Endothelial cell of umbilical vein (primary cell): ENCODE measurements at regions not wholly inside any gene's neighbourhood (a gene's known extent, or its start where the extent isn't known, plus 50 kb on each side); places are given as distances from the start of the nearest gene placed in this dataset.

ENCODE experiments used
- BruUV-seq: library from RNA; stranded (reverse); fragments of 400-500 nt; replicated peaks from 2 replicates; lab custom pipeline; 2021; lab: Mats Ljungman, UMichigan
- CTCF ChIA-PET: fragments of 300-600, 350-600 bp; sonication (Branson Sonifier 250); formaldehyde crosslinking; loops from one replicate; lab custom pipeline; 2021; ENCODE audit warnings: antibody characterized with exemption, inconsistent platforms; lab: Charles Lee
- POLR2A ChIA-PET: fragments of 300-600, 350-600 bp; sonication (Branson Sonifier 250); formaldehyde crosslinking; loops from one replicate; lab custom pipeline; 2021; ENCODE audit warnings: antibody characterized with exemption, inconsistent platforms; lab: Charles Lee
- DNase-seq: peaks from one replicate; pipeline ENCODE4 v3.0.0-alpha.2; 2011; ENCODE audit warnings: low read depth, low spot score
- FAIRE-seq: peaks from 2 replicates; lab custom pipeline; 2011; peaks lifted over from hg19 to GRCh38; lab: Jason Lieb, UNC
- H2AFZ ChIP-seq: 2 replicates; pipeline ENCODE4 v1.6.0; 2012; ENCODE audit warnings: low read depth, low read length, control low read depth, inconsistent platforms
- H3K27ac ChIP-seq: 2 replicates; pipeline ENCODE4 v1.5.1; 2011; ENCODE audit warnings: low read depth, mild to moderate bottlenecking, control low read depth, low read length, moderate library complexity; ENCODE audit not compliant: insufficient read depth
- H3K27me3 ChIP-seq, 2 experiments: 2 replicates each; pipeline versions ENCODE4 v1.6.0 to v1.6.1; 2011; ENCODE audit warnings: low read length in 2 of 2, mixed read lengths in 1 of 2; ENCODE audit not compliant: control insufficient read depth in 2 of 2, insufficient read depth in 2 of 2
- H3K36me3 ChIP-seq, 2 experiments: 2 replicates in 1 of 2; 3 replicates in 1 of 2; pipeline ENCODE4 v1.5.1; 2011; ENCODE audit warnings: low read length in 2 of 2, mild to moderate bottlenecking in 1 of 2, moderate library complexity in 1 of 2; ENCODE audit not compliant: control insufficient read depth in 2 of 2, insufficient read depth in 2 of 2; ENCODE audit errors: extremely low read depth in 1 of 2
- H3K4me1 ChIP-seq: 3 replicates; pipeline ENCODE4 v1.5.1; 2011; ENCODE audit warnings: mild to moderate bottlenecking, low read length; ENCODE audit not compliant: control insufficient read depth, insufficient read depth; ENCODE audit errors: extremely low read depth
- H3K4me2 ChIP-seq: 2 replicates; pipeline ENCODE4 v1.6.1; 2011; ENCODE audit warnings: low read length, control low read depth, mixed read lengths; ENCODE audit not compliant: insufficient read depth
- H3K4me3 ChIP-seq, 3 experiments: fragments of 200-600 bp in 1 of 3; sonication (generic), shearing (Covaris generic) in 1 of 3; replicated peaks in 1 of 3; 2 replicates each; pipeline ENCODE4 v1.5.1; 2011 to 2016; ENCODE audit warnings: control low read depth in 3 of 3, low read length in 3 of 3, mild to moderate bottlenecking in 2 of 3, inconsistent platforms in 1 of 3, low read depth in 1 of 3, moderate library complexity in 1 of 3; ENCODE audit not compliant: insufficient read depth in 1 of 3
- H3K79me2 ChIP-seq: 2 replicates; pipeline ENCODE4 v1.6.0; 2012; ENCODE audit warnings: low read length, inconsistent platforms; ENCODE audit not compliant: control insufficient read depth, insufficient read depth
- H3K9ac ChIP-seq: replicated peaks from 2 replicates; pipeline ENCODE3; 2011; ENCODE audit warnings: low read length, control low read depth; ENCODE audit not compliant: insufficient read depth; ENCODE audit errors: extremely low read depth
- H3K9me1 ChIP-seq: replicated peaks from 3 replicates; pipeline ENCODE4 v1.6.0; 2011; ENCODE audit warnings: mild to moderate bottlenecking, low read length; ENCODE audit not compliant: control insufficient read depth, insufficient read depth; ENCODE audit errors: extremely low read depth
- H3K9me3 ChIP-seq: replicated peaks from 2 replicates; pipeline ENCODE4 v1.5.1; 2012; ENCODE audit warnings: low read length, inconsistent platforms; ENCODE audit not compliant: control insufficient read depth, insufficient read depth
- H4K20me1 ChIP-seq: replicated peaks from 2 replicates; pipeline ENCODE3; 2011; ENCODE audit warnings: mild to moderate bottlenecking, low read length; ENCODE audit not compliant: control insufficient read depth, insufficient read depth; ENCODE audit errors: extremely low read depth
- CTCF ChIP-seq, 2 donors: IDR thresholded peaks; 1 replicate in 1 of 2; 2 replicates in 1 of 2; pipeline ENCODE4 v1.5.1; 2011; ENCODE audit warnings: low read length in 2 of 2, mild to moderate bottlenecking in 2 of 2, moderate library complexity in 2 of 2, control low read depth in 1 of 2, inconsistent platforms in 1 of 2, low read depth in 1 of 2; ENCODE audit not compliant: insufficient read depth in 1 of 2; ENCODE audit errors: extremely low read depth in 1 of 2
- EZH2 ChIP-seq: IDR thresholded peaks from 2 replicates; pipeline ENCODE4 v1.6.1; 2012; ENCODE audit warnings: borderline replicate concordance, low read depth, mild to moderate bottlenecking, moderate library complexity, low read length, inconsistent platforms; ENCODE audit not compliant: severe bottlenecking
- FOS ChIP-seq: IDR thresholded peaks from 2 replicates; pipeline ENCODE4 v1.6.1; 2011; ENCODE audit warnings: mild to moderate bottlenecking, low read length, moderate library complexity, borderline replicate concordance; ENCODE audit not compliant: insufficient read depth
- GATA2 ChIP-seq: IDR thresholded peaks from 2 replicates; pipeline ENCODE4 v1.7.0; 2011; ENCODE audit warnings: low read depth, mild to moderate bottlenecking, moderate library complexity, mixed read lengths, low read length; ENCODE audit not compliant: insufficient read length, insufficient read depth
- JUN ChIP-seq: IDR thresholded peaks from 2 replicates; pipeline ENCODE4 v1.6.1; 2011; ENCODE audit warnings: borderline replicate concordance, low read depth; ENCODE audit not compliant: insufficient read length, insufficient read depth
- MAX ChIP-seq: IDR thresholded peaks from 2 replicates; pipeline ENCODE4 v1.6.1; 2011; ENCODE audit not compliant: insufficient read depth, insufficient read length
- MYC ChIP-seq: IDR thresholded peaks from one replicate; pipeline ENCODE4 v1.6.1; 2011; ENCODE audit warnings: mild to moderate bottlenecking, low read depth, low read length
- POLR2A ChIP-seq: IDR thresholded peaks from 2 replicates; pipeline ENCODE4 v1.6.1; 2012; ENCODE audit warnings: low read depth, mild to moderate bottlenecking, control low read depth, low read length
- POLR2AphosphoS5 ChIP-seq: IDR thresholded peaks from 2 replicates; pipeline ENCODE4 v1.6.1; 2012; ENCODE audit warnings: low read depth, mild to moderate bottlenecking, control low read depth, low read length, moderate library complexity; ENCODE audit not compliant: insufficient read depth
- dilution Hi-C: fragments of 300-500 bp; cut with MboI; formaldehyde crosslinking; loops from one replicate; pipeline ENCODE4 v1.15.0; 2019; ENCODE audit warnings: low sequenced_read_pairs; ENCODE audit not compliant: extremely low pct_ligation_motif_present
- intact Hi-C: fragments of 100-400 bp; cut with micrococcal nuclease; formaldehyde crosslinking; loops from one replicate; pipeline ENCODE4 v1.10.0; 2022

GRCh38 chr4:164606478-164606877, 147.5 kb upstream of the SMIM31 start:
- Histone ChIP-seq H3K27ac (no peak overlapping the region), H2AFZ (no peak overlapping the region)
- intact Hi-C loops = no loop called here

More at GRCh38 chr4:164606478-164606877, 147.5 kb upstream of the SMIM31 start:
- no peaks in the 10 kb centered on the region for H3K4me1 ChIP-seq
- no peaks in the 10 kb centered on the region for H4K20me1 ChIP-seq
- H3K27me3 ChIP-seq = no peaks in the 10 kb centered on the region
- ChIA-PET POLR2A (no interaction called here), CTCF (interaction anchor here (1.9 kb wide), 1 partner anchor 12 kb away, joined by 3 read pairs; no protein-coding TSS in a partner anchor)
- H3K79me2 ChIP-seq = no peaks in the 10 kb centered on the region
- no peak overlapping the region for H3K9ac ChIP-seq
- H3K9me1 ChIP-seq = no peaks in the 10 kb centered on the region
- H3K4me2 ChIP-seq = no peak overlapping the region
- TF ChIP-seq MYC (no peak), GATA2 (no peak), MAX (no peak), POLR2AphosphoS5 (no peak), FOS (no peak), POLR2A (no peak), CTCF (IDR thresholded peaks at IDR 0.05; ENCODE audit: extremely low read depth in 1 of 2, insufficient read depth in 1 of 2, low read depth in 1 of 2, low read length in 2 of 2) (no peak), EZH2 (no peak), JUN (no peak)
- no peak for DNase-seq
- no peak overlapping the region for H3K4me3 ChIP-seq
- no TSS peak for BruUV-seq
- H3K9me3 ChIP-seq = peaks cover 4% of the 10 kb centered on the region
- dilution Hi-C loops = no loop called here
- no peak for FAIRE-seq
- H3K36me3 ChIP-seq = no peaks in the 10 kb centered on the region
